AG04449 (cell line): ENCODE measurements at regions not wholly inside any gene's neighbourhood (a gene's known extent, or its start where the extent isn't known, plus 50 kb on each side); places are given as distances from the start of the nearest gene placed in this dataset.
"Not testable (repeated sequence)": the region's sequence is repeated elsewhere in the genome, so short reads cannot be mapped to it uniquely, and the experiment has no call there.

ENCODE experiments used
- CTCF ChIA-PET: fragments of 350-600 bp; formaldehyde crosslinking; extraction: SDS; loops from one replicate; lab custom pipeline; 2021; ENCODE audit warnings: antibody characterized with exemption; lab: Yijun Ruan, JAX
- POLR2A ChIA-PET: fragments of 400-600, 350-600 bp; formaldehyde crosslinking; extraction: SDS; loops from one replicate; lab custom pipeline; 2020; ENCODE audit warnings: antibody characterized with exemption, inconsistent platforms; lab: Yijun Ruan, JAX
- DNase-seq: peaks from one replicate; pipeline ENCODE4 v3.0.0-alpha.2; 2010; ENCODE audit warnings: low read depth, low spot score
- H3K4me3 ChIP-seq: 2 replicates; pipeline ENCODE4 v1.5.1; 2011; ENCODE audit warnings: low read depth, mild to moderate bottlenecking, control low read depth, low read length
- TF ChIP-seq, protein P1 (sequence below): IDR thresholded peaks from one replicate; pipeline ENCODE4 v1.5.1; 2011; ENCODE audit warnings: mild to moderate bottlenecking, moderate library complexity, low read length, control low read depth, inconsistent platforms; ENCODE audit not compliant: insufficient read depth; ENCODE audit errors: missing control alignments

DNA sequence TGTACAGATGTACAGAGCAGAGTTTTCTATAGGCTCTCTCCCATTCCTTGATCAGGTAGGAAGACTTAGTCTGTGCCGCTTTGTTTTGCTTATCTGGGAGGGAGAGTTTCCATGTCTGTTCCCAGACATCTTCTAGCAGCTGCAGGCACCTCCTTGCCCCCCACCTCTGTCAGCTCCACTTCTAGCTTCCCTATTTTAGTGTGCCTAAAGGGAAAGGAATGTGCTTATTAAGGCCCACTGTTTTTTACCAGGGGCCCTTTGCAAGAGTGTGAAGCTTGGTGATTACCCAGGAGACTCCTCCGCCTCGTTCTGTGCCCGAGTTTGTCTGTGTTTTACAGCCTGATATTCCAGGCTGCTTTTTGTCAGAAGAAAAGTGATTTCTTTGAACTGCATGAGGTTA, 1984.4 kb downstream of the OLFM4 start:
- TF ChIP-seq, protein P1, sequence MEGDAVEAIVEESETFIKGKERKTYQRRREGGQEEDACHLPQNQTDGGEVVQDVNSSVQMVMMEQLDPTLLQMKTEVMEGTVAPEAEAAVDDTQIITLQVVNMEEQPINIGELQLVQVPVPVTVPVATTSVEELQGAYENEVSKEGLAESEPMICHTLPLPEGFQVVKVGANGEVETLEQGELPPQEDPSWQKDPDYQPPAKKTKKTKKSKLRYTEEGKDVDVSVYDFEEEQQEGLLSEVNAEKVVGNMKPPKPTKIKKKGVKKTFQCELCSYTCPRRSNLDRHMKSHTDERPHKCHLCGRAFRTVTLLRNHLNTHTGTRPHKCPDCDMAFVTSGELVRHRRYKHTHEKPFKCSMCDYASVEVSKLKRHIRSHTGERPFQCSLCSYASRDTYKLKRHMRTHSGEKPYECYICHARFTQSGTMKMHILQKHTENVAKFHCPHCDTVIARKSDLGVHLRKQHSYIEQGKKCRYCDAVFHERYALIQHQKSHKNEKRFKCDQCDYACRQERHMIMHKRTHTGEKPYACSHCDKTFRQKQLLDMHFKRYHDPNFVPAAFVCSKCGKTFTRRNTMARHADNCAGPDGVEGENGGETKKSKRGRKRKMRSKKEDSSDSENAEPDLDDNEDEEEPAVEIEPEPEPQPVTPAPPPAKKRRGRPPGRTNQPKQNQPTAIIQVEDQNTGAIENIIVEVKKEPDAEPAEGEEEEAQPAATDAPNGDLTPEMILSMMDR, result no peak
- ChIA-PET POLR2A (no interaction called here), CTCF (no interaction called here)
- no peak for DNase-seq
- H3K4me3 ChIP-seq, result no peak overlapping the region

DNA sequence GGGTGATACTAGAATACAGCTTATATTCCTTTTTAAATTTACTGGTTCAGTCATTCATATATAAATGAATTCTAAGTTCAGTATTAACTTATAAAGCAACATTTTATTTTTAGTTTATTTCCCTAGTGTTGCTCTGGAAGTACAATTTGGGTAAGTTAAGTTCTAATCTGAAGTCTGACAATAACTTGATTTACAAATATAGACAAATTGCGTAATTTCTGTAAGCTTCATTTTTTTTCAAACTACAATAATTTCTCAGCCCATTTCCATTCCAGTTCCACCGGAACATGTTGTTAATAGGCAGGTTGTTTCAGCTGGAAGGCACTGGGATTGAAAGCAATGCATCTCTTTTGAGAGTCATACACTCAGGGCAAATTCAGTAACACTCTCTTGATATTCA, 2000.7 kb downstream of the OLFM4 start:
- POLR2A ChIA-PET, result no interaction called here
- no peak for DNase-seq
- CTCF ChIA-PET, result no interaction called here
- H3K4me3 ChIP-seq, result no peak overlapping the region
- TF ChIP-seq, protein P1, result no peak

DNA sequence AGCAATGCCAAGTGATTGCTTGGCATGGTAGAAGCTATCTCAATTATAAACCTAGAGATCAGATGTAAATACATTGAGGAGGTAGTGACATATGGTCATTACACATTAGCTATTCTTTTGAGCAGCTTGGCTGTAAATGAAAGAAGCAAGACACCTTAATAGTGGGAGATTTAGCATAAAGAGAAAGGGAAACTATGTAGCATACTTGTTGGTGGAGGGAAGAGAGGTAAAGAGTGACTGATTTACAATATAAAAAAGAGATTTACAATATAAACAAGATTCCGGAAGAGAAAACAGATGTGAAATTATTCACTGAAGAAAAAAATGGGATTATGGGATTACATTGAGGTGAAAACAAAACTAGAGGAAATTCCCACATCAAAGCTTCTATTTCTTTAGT, 2009.6 kb downstream of the OLFM4 start:
- ChIA-PET POLR2A (no interaction called here), CTCF (no interaction called here)
- TF ChIP-seq, protein P1, result no peak
- H3K4me3 ChIP-seq, result no peak overlapping the region
- no peak for DNase-seq

DNA sequence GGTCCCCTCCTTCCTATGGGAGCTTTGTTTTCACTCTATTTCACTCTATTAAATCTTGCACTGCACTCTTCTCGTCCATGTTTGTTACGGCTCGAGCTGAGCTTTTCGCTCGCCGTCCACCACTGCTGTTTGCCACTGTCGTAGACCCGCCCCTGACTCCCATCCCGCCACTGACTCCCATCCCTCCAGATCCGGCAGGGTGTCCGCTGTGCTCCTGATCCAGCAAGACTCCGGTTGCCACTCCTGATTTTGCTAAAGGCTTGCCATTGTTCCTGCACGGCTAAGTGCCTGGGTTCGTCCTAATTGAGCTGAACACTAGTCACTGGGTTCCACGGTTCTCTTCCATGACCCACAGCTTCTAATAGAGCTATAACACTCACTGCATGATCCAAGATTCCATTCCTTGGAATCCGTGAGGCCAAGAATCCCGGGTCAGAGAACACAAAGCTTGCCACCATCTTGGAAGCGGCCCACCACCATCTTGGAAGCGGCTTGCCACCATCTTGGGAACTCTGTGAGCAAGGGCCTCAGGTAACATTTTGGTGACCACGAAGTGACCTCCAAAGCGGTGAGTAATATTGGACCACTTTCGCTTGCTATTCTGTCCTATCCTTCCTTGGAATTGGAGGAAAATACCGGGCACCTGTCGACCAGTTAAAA, 2025.4 kb downstream of the OLFM4 start:
- POLR2A ChIA-PET, H3K4me3 ChIP-seq, CTCF ChIA-PET, DNase-seq: not testable (repeated sequence)

DNA sequence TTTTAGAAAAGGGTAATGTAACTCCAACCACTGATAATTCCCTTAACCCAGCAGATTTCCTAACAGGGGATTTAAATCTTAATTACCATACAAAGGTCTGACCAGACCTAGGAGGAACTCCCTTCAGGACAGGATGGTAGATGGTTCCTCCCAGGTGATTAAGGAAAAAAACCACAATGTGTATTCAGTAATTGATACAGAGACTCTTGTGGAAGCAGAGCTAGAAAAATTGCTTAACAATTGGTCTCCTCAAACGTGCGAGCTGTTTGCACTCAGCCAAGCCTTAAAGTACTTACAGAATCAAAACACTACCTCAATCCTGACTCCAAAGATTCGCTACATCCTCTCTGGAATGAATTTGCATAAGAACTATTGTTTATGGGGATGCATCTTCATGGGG, 2027.1 kb downstream of the OLFM4 start:
- H3K4me3 ChIP-seq, POLR2A ChIA-PET, CTCF ChIA-PET, DNase-seq: not testable (repeated sequence)

DNA sequence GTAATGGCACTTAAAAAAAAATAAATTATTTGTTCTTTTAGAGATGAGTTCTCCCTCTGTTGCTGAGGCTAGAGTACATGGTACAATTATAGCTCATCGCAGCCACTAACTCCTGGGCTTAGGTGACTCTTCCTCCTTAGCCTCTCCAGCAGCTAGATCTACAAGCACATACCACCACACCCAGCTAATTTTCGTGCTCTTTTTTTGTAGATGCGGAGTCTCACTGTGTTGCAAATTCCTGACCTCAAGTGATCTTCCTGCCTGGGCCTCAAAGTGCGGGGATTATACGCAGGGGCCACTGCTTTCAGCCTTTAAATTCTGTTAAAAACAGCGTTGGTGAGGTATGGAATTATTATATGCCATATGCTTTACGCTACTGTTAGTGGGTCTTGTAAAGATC, 2034.0 kb downstream of the OLFM4 start:
- TF ChIP-seq, protein P1, result no peak
- CTCF ChIA-PET, result no interaction called here
- no peak for DNase-seq
- no peak overlapping the region for H3K4me3 ChIP-seq
- POLR2A ChIA-PET, result no interaction called here

DNA sequence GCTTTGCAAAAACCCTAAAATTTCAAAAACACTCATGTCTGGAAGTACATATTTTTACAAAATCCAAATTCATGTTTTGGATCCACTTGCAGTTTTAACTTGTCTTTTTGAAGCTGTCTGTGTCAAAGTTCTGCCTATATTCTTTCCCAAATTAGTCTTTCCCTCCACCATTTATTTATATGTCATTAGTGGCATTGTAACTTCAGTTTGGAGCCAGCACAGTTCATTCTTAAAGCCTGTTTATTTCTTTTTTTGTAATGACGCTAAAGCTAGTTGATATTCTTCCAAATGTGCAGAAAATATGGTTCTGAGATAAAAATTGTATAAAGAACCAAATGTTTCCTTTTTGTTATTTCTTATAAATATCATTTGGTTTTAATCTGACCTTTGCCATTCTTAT, 2039.3 kb downstream of the OLFM4 start:
- ChIA-PET CTCF (no interaction called here), POLR2A (no interaction called here)
- TF ChIP-seq, protein P1, result no peak
- H3K4me3 ChIP-seq, result no peak overlapping the region
- no peak for DNase-seq
